HUES64 (cell line): ENCODE measurements at regions not wholly inside any gene's neighbourhood (a gene's known extent, or its start where the extent isn't known, plus 50 kb on each side); places are given as distances from the start of the nearest gene placed in this dataset.
"Not testable (repeated sequence)": the region's sequence is repeated elsewhere in the genome, so short reads cannot be mapped to it uniquely, and the experiment has no call there.

ENCODE experiments used
- H3K27ac ChIP-seq: 2 replicates; pipeline ENCODE4 v1.7.0; 2013; ENCODE audit warnings: low read depth, low read length, inconsistent platforms
- H3K27me3 ChIP-seq: 2 replicates; pipeline ENCODE4 v1.6.1; 2013; ENCODE audit warnings: mild to moderate bottlenecking, low read length; ENCODE audit not compliant: insufficient read depth
- H3K36me3 ChIP-seq: 2 replicates; pipeline ENCODE4 v1.6.1; 2013; ENCODE audit warnings: mild to moderate bottlenecking, low read length; ENCODE audit not compliant: insufficient read depth
- H3K4me1 ChIP-seq: 2 replicates; pipeline ENCODE4 v1.6.1; 2013; ENCODE audit warnings: mild to moderate bottlenecking, low read length, moderate library complexity; ENCODE audit not compliant: insufficient read depth
- H3K4me3 ChIP-seq: 2 replicates; pipeline ENCODE4 v1.5.1; 2013; ENCODE audit warnings: mild to moderate bottlenecking, low read length, moderate library complexity
- H3K9ac ChIP-seq: 2 replicates; pipeline ENCODE4 v1.6.1; 2013; ENCODE audit warnings: mild to moderate bottlenecking, low read depth, low read length
- H3K9me3 ChIP-seq: 2 replicates; pipeline ENCODE4 v1.6.1; 2013; ENCODE audit warnings: low read depth, low read length; ENCODE audit not compliant: insufficient read depth
- WGBS: fragments of 150-250, 120-280 bp; methylation state at CpG from one replicate; pipeline ENCODE4 v1.1.7; 2013; ENCODE audit warnings: missing lambda C conversion rate; 5-methylcytosine and 5-hydroxymethylcytosine counted together

DNA sequence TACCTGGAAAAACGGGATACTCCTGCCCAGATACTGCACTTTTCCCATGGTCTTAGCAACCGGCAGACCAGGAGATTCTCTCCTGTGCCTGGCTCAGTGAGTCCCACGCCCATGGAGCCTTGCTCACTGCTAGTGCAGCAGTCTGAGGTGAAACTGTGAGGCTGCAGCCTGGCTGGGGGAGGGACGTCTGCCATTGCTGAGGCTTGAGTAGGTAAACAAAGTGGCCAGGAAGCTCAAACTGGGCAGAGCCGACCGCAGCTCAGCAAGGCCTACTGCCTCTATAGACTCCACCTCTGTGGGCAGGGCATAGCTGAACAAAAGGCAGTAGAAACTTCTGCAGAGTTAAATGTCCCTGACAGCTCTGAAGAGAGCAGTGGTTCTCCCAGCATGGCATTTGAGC is 69.9 kb upstream of the XAGE2 start:
- not testable (repeated sequence) for H3K4me3 ChIP-seq, H3K27ac ChIP-seq, H3K27me3 ChIP-seq, H3K9me3 ChIP-seq, H3K36me3 ChIP-seq, H3K4me1 ChIP-seq, H3K9ac ChIP-seq
- 69% methylated on average over 6 of the region's 6 CpGs for WGBS

DNA sequence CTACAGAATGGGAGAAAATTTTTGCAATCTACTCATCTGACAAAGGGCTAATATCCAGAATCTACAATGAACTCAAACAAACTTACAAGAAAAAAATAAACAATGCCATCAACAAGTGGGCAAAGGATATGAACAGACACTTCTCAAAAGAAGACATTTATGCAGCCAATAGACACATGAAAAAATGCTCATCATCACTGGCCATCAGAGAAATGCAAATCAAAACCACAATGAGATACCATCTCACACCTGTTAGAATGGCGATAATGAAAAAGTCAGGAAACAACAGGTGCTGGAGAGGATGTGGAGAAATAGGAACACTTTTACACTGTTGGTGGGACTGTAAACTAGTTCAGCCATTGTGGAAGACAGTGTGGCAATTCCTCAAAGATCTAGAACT is 60.3 kb upstream of the XAGE2 start:
- H3K27ac ChIP-seq, H3K4me1 ChIP-seq, H3K9ac ChIP-seq, H3K9me3 ChIP-seq, H3K36me3 ChIP-seq, H3K4me3 ChIP-seq, H3K27me3 ChIP-seq: not testable (repeated sequence)
- 83% methylated on average over 1 of the region's 1 CpG for WGBS
